Vagina (tissue), 2 donors: ENCODE measurements at regions not wholly inside any gene's neighbourhood (a gene's known extent, or its start where the extent isn't known, plus 50 kb on each side); places are given as distances from the start of the nearest gene placed in this dataset.

ENCODE experiments used
- POLR2A ChIP-seq, 2 donors: fragments of 450-650 bp; IDR thresholded peaks; one replicate each; pipeline ENCODE4 v1.6.1; 2017; ENCODE audit warnings: antibody characterized with exemption in 2 of 2, mild to moderate bottlenecking in 2 of 2, moderate library complexity in 2 of 2
- POLR2AphosphoS5 ChIP-seq, 2 donors: sonication (generic); formaldehyde crosslinking; IDR thresholded peaks; one replicate each; pipeline ENCODE4 v1.9.0; 2017; ENCODE audit warnings: antibody characterized with exemption in 2 of 2, mild to moderate bottlenecking in 2 of 2, low read depth in 1 of 2; ENCODE audit not compliant: insufficient read depth in 1 of 2
- TF ChIP-seq, protein P1 (sequence below), 3 experiments: fragments of 450-650 bp in 2 of 3; fragments of 200-600 bp in 1 of 3; sonication (generic) in 1 of 3; IDR thresholded peaks; one replicate each; pipeline ENCODE4 v1.5.1; 2017 to 2019; ENCODE audit warnings: antibody characterized with exemption in 3 of 3, mild to moderate bottlenecking in 2 of 3, moderate library complexity in 2 of 3

DNA sequence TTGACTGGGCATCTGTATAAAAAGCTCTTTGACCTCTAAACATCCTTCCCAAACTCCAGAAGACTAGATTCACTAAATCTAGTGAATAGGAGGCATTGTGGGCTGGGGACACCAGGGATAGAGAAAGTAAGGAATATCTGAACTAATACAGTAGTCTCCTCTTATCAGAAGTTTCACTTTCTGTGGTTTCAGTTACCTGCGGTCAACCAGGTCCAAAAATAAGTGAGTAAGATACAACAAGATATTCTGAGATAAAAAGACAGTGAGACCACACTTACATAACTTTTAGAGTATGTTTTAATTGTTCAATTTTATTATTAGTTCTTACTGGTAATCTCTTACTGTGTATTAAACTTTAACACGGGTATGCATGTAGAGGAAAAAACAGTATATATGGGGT lies 376.5 kb downstream of the HNRNPD start:
- TF ChIP-seq, protein P1, sequence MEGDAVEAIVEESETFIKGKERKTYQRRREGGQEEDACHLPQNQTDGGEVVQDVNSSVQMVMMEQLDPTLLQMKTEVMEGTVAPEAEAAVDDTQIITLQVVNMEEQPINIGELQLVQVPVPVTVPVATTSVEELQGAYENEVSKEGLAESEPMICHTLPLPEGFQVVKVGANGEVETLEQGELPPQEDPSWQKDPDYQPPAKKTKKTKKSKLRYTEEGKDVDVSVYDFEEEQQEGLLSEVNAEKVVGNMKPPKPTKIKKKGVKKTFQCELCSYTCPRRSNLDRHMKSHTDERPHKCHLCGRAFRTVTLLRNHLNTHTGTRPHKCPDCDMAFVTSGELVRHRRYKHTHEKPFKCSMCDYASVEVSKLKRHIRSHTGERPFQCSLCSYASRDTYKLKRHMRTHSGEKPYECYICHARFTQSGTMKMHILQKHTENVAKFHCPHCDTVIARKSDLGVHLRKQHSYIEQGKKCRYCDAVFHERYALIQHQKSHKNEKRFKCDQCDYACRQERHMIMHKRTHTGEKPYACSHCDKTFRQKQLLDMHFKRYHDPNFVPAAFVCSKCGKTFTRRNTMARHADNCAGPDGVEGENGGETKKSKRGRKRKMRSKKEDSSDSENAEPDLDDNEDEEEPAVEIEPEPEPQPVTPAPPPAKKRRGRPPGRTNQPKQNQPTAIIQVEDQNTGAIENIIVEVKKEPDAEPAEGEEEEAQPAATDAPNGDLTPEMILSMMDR (IDR thresholded peaks at IDR 0.05) = no peak
- TF ChIP-seq POLR2A (IDR thresholded peaks at IDR 0.05) (no peak), POLR2AphosphoS5 (IDR thresholded peaks at IDR 0.05; ENCODE audit: insufficient read depth in 1 of 2, low read depth in 1 of 2) (no peak)
